Parathyroid adenoma (tissue), 2 donors: ENCODE measurements at regions not wholly inside any gene's neighbourhood (a gene's known extent, or its start where the extent isn't known, plus 50 kb on each side); places are given as distances from the start of the nearest gene placed in this dataset.

Experiments used
- H2AFZ ChIP-seq: fragments of 300-600 bp; sonication (generic); one replicate; pipeline ENCODE4 v1.7.0; 2017; ENCODE audit warnings: antibody characterized with exemption, mild to moderate bottlenecking
- H3K27ac ChIP-seq: fragments of 300-600 bp; sonication (generic); one replicate; pipeline ENCODE4 v1.7.0; 2017
- H3K27me3 ChIP-seq: fragments of 300-600 bp; sonication (generic); one replicate; pipeline ENCODE4 v1.7.0; 2017; ENCODE audit warnings: low read length; ENCODE audit not compliant: control insufficient read depth, insufficient read depth
- H3K36me3 ChIP-seq: fragments of 300-600 bp; sonication (generic); one replicate; pipeline ENCODE4 v1.7.0; 2017; ENCODE audit warnings: low read length; ENCODE audit not compliant: control insufficient read depth, insufficient read depth
- H3K4me1 ChIP-seq: fragments of 300-600 bp; sonication (generic); one replicate; pipeline ENCODE4 v1.7.0; 2017; ENCODE audit warnings: control low read depth
- H3K4me2 ChIP-seq: fragments of 300-600 bp; sonication (generic); one replicate; pipeline ENCODE4 v1.7.0; 2017; ENCODE audit warnings: low read length
- H3K4me3 ChIP-seq: fragments of 300-600 bp; sonication (generic); one replicate; pipeline ENCODE4 v1.7.0; 2017; ENCODE audit warnings: low read depth, low read length
- H3K79me2 ChIP-seq: fragments of 300-600 bp; sonication (generic); one replicate; pipeline ENCODE4 v1.7.0; 2017; ENCODE audit warnings: control low read depth
- H3K9ac ChIP-seq: fragments of 300-600 bp; sonication (generic); one replicate; pipeline ENCODE4 v1.7.0; 2017; ENCODE audit warnings: mild to moderate bottlenecking
- H3K9me3 ChIP-seq: fragments of 300-600 bp; sonication (generic); one replicate; pipeline ENCODE4 v1.7.0; 2017; ENCODE audit warnings: low read length; ENCODE audit not compliant: control insufficient read depth
- TF ChIP-seq, protein P1 (sequence below): fragments of 300-600 bp; sonication (generic); IDR thresholded peaks from one replicate; pipeline ENCODE4 v1.7.0; 2017; ENCODE audit warnings: antibody characterized with exemption, mild to moderate bottlenecking
- donor health status: primary hyperparathyroidism.

DNA sequence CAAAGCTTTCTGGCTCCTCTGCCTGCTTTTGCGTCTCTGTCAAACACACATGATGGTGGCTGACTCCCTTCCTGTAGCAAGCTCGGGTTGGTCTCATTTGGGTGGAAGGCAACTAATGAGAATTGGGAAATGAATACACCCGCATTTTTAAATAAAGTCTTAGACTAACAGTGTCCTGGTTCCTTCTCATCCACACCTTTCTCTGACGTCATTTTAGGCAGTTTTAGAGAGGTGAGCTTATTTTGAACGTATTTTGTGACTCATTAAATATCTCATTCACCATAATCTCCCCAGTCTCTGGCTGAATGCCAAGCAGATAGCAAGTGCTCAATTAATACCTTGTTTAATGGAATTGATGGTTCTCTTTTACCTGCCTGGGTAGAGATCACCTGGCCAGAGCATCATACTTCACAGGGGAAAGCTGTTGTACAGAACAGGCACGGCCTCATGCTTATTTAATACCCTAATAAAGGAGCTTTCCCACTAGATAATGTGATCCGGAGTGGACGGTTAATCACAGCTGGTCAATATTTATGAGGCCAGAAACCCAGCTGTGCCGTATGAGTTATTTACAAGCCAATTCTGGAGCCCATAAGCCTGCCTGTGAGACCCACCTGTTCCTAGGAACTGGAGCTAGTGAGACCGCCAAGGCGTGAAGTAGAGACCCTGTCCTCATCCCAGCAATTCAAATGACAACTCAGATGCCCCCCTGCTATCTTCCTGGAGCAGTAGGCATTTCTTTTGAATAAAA lies 149.7 kb upstream of the PROK2 start:
- no peaks in the 10 kb centered on the region for H3K4me1 ChIP-seq
- no peak overlapping the region for H3K27ac ChIP-seq
- no peaks in the 10 kb centered on the region for H3K79me2 ChIP-seq
- no peak overlapping the region for H3K4me3 ChIP-seq
- TF ChIP-seq, protein P1, sequence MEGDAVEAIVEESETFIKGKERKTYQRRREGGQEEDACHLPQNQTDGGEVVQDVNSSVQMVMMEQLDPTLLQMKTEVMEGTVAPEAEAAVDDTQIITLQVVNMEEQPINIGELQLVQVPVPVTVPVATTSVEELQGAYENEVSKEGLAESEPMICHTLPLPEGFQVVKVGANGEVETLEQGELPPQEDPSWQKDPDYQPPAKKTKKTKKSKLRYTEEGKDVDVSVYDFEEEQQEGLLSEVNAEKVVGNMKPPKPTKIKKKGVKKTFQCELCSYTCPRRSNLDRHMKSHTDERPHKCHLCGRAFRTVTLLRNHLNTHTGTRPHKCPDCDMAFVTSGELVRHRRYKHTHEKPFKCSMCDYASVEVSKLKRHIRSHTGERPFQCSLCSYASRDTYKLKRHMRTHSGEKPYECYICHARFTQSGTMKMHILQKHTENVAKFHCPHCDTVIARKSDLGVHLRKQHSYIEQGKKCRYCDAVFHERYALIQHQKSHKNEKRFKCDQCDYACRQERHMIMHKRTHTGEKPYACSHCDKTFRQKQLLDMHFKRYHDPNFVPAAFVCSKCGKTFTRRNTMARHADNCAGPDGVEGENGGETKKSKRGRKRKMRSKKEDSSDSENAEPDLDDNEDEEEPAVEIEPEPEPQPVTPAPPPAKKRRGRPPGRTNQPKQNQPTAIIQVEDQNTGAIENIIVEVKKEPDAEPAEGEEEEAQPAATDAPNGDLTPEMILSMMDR = no peak
- no peaks in the 10 kb centered on the region for H3K36me3 ChIP-seq
- H3K9ac ChIP-seq = no peak overlapping the region
- no peak overlapping the region for H2AFZ ChIP-seq
- H3K27me3 ChIP-seq = no peaks in the 10 kb centered on the region
- H3K9me3 ChIP-seq = no peaks in the 10 kb centered on the region
- no peak overlapping the region for H3K4me2 ChIP-seq

DNA sequence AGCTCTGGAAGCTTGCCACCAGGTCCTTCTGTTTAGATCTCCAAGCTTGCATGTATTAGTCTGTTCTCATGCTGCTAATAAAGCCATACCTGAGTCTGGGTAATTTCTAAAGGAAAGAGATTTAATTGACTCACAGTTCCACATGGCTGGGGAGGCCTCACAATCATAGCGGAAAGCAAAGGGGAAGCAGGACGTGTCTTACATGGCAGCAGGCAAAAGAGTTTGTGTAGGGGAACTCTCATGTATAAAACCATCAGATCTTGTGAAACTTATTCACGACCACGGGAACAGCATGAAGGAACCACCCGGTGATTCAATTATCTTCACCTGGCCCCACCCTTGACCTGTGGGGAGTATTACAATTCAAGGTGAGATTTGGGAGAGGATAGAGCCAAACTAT lies 147.0 kb upstream of the PROK2 start:
- Histone ChIP-seq H3K79me2 (no peaks in the 10 kb centered on the region), H3K4me3 (no peak overlapping the region), H3K4me1 (no peaks in the 10 kb centered on the region), H3K27me3 (no peaks in the 10 kb centered on the region), H2AFZ (no peak overlapping the region), H3K9ac (no peak overlapping the region), H3K36me3 (no peaks in the 10 kb centered on the region), H3K4me2 (no peak overlapping the region), H3K9me3 (no peaks in the 10 kb centered on the region), H3K27ac (no peak overlapping the region)
- TF ChIP-seq, protein P1 = no peak

DNA sequence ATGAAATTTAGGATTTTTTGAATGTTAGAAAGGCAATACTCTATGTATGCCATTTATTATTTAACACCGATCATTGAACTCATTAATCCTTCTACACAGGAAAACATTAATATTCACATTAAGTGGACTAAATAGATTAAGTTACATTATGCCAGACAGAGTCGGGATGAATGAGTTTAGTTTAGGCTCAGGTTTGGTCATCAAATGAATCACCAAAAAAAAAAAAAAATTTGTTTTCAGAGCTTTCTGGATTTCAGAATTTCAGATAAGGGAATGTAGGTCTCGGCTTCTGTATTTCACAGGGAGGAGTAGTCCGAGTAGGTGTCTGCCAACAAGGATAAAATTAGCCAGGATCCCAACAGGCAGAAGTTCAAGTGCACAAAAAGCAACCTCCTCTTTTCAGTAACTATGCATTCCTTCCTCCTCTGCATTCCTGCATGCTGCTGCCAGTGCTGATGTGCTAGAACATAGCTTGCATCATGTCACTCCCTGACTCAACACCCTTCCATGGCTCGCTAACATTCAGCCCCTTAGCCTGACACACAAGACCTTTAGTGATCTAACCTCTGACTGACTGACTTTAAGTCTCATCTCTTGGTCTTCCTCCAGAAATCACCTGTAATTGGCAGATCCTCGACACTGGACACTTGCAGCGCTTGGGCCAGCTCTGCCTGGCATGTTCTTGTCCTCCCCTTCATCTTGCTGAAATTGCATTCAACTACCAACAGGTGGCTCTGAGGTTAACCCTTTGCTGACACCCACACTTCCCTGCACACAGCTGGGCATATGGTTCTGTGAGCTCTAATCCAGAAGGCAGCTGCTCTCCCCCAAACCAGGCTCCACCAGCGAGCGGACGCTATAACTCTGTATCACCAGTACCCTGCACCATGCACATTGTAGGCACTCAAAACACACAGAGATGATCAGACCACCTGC lies 145.4 kb upstream of the PROK2 start:
- Histone ChIP-seq H3K36me3 (no peaks in the 10 kb centered on the region), H3K79me2 (no peaks in the 10 kb centered on the region), H3K27ac (no peak overlapping the region), H3K9me3 (no peaks in the 10 kb centered on the region), H3K27me3 (no peaks in the 10 kb centered on the region), H3K4me3 (no peak overlapping the region), H2AFZ (no peak overlapping the region), H3K9ac (no peak overlapping the region), H3K4me1 (no peaks in the 10 kb centered on the region), H3K4me2 (no peak overlapping the region)
- TF ChIP-seq, protein P1 = no peak

DNA sequence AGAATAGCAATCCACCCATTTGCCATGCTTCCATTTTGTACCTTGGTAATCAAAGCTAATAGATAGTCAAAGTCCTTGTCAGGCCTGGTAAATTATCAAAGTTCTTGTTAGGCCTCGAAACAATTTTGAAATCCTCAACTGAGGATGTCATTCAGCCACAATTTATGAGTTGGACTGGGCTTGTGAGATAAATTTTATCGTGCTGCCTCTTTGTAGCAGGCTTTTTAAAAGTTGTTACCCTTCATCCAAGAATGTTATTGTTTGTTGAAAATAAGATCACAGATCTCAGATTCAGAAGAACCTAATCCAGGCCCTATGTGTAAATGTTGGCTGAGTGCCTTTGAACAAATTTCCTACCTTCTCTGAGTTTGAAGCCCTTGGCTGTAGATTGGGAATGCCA lies 143.3 kb upstream of the PROK2 start:
- no peaks in the 10 kb centered on the region for H3K9me3 ChIP-seq
- TF ChIP-seq, protein P1 = no peak
- H3K4me3 ChIP-seq = no peak overlapping the region
- no peaks in the 10 kb centered on the region for H3K4me1 ChIP-seq
- H3K9ac ChIP-seq = no peak overlapping the region
- H2AFZ ChIP-seq = no peak overlapping the region
- H3K36me3 ChIP-seq = no peaks in the 10 kb centered on the region
- no peaks in the 10 kb centered on the region for H3K79me2 ChIP-seq
- no peak overlapping the region for H3K27ac ChIP-seq
- no peak overlapping the region for H3K4me2 ChIP-seq
- no peaks in the 10 kb centered on the region for H3K27me3 ChIP-seq
